Inferior parietal cortex (tissue), 1 donor: ENCODE measurements at regions not wholly inside any gene's neighbourhood (a gene's known extent, or its start where the extent isn't known, plus 50 kb on each side); places are given as distances from the start of the nearest gene placed in this dataset.
"Not testable (repeated sequence)": the region's sequence is repeated elsewhere in the genome, so short reads cannot be mapped to it uniquely, and the experiment has no call there.

Source experiments
- DNase-seq: peaks from one replicate; pipeline ENCODE4 v3.0.0-alpha.2; 2016; ENCODE audit errors: extremely low spot score

GRCh38 chr2:107437807-107438206 lies 388.9 kb upstream of the RGPD4 start:
- DNase-seq = no peak

- DNase-seq = no peak
Measured at GRCh38 chr2:107448160-107448559, 378.5 kb upstream of the RGPD4 start.

DNA sequence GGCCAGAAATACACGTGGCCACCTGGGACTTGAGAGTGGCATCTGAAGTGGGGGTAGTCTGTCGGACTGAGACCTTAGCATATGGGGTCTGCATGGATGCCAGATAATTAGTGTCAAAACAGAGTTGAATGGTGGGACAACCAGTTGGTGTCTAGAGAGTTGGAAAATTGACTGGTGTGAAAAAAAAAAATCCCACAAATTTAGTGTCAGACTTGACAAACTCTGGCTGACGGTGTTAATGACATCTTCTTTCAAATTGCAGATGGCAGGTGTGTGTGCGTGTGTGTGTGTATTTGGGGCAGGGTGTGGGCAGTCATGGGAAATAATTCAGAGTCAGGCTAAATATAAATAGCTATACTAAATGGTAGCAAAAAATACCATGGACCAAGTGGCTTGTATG lies 365.4 kb upstream of the RGPD4 start:
- DNase-seq = no peak

GRCh38 chr2:107462181-107462580 lies 364.5 kb upstream of the RGPD4 start:
- DNase-seq = no peak

DNA sequence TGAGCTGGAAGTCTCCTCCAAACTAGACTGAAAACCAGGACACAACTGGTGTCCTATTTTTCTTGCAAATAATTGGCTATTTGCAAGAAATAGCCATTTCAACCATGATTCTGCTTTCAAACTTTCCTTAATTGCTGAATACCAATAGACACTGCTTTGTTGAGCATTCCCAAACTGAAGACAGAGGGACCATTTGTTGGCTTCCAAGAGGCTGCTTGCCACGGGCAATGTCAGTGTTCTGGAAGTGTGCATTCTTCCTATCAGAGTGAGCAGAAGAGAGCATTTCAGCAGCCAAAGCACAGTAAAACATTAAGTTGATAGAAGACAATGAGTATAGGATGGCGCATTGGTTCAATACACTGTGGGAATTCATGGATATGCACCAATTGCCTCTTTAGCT lies 360.5 kb upstream of the RGPD4 start:
- DNase-seq = no peak

DNA sequence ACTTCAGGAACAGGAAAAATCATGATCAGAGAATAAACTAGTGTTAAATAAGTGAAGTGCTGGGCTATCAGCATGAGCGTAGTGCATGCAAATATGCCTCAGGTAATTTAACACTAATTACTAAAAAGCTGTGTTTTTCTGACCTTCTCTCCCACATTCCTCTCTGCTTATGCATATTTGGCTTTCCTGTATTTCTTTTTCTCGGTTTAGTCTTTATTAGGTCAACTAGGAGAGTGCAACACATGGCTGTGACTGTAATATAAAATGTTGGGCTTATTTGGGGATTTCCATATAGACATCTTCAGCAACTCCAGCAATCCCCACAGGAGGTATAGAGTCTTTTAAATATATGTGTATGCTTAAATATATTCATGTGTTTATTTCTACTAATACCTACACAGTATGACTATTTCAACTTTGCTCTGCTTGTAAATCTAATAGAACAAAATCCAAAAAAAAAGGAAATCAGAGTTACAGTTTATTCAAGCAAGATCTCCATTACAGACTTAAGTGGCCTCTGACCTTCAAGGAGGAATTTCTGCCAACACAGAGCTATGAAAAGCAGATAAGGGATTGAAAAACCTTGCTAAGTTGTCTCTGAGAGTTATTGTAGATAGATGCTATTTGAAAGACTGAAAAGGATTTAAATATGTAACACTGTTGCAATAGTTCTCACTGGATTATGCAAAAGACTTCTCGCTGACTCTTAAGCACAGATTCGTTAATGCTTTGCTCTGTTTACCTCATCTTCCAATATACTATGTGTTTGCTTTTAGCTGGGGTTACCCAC lies 359.5 kb upstream of the RGPD4 start:
- DNase-seq = no peak

DNA sequence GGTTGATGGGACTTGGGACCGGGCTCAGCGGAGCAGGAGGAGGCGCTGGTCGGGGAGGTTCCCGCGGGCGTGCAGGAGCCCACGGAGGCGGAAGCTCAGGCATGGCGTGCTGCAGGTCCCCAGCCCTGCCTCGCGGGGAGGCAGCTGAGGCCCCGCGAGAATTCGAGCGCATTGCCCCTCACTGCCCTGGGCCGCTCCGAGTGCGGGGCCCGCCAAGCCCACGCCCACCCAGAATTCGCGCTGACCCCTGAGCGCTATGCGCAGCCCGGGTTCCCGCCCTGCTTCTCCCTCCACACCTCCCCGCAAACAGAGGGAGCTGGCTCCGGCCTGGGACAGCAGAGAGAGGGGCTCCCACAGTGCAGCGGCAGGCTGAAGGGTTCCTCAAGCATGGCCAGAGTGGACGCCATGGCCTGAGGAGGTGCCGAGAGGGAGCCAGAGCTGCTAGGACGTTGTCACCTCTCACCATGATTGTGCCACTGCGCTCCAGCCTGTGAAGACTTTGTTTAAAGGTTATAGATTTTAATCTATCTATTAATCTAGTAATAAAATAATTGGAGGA lies 357.2 kb upstream of the RGPD4 start:
- no peak for DNase-seq

GRCh38 chr2:107473150-107473549 lies 353.5 kb upstream of the RGPD4 start:
- no peak for DNase-seq

- no peak for DNase-seq
Measured at GRCh38 chr2:107475859-107476258, 350.8 kb upstream of the RGPD4 start.

GRCh38 chr2:107502539-107502938 lies 324.2 kb upstream of the RGPD4 start:
- no peak for DNase-seq

DNA sequence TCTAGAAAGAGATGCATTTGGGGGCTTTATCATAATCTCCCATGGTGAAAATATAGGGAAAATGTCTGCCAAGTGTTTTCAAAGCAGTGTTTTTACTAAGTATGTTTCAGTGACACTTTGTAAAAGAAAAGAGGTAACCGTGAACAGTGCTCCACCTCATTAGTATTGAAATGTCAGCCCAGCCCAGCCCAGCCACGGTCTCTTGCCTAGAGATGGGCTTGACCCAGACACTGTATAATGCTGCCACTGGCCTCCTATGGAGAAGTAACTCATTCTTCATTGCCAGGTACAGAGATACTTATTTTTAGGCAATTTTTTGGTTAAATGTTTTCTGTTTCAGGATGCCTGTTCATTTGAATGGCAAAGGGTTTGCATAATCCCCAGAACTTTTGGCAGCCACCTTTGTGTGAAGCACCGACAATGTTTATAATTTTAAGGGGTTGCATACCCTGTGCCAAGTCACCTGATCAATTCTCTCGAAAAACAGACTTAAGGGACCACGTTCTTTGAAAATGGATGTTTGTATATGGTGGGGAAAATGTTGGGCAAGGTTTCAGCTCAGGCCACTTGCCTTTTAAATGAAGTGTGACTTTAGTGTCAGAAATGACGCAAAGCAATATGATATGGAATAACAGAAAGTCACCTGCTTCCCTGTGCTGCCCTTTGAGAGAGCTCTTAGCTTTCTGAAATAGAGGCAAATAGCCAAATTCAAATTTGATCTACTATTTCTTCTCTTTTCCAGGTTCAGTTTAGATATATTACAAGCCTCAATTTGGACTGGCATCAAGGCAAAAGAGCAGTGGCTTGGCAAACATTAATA lies 314.5 kb upstream of the RGPD4 start:
- no peak for DNase-seq

DNA sequence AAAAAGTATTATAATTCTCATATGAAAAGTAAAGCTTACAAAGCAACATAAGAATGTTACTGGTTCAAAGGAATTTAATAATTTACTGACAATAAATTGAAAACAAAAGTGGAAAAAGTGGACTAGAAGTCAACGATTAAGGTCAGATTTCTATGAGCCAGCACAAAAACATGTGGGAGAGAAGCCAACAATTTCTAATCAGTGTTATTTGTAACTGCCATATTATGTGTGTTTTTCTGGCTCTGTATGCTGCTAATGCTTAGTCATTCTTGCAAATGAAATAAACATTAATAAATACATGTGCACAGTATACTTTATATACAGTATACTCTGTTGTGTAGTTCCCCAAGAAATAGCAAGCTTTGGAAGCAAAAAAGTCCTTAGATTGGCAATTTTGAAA lies 301.3 kb upstream of the RGPD4 start:
- DNase-seq = no peak

DNA sequence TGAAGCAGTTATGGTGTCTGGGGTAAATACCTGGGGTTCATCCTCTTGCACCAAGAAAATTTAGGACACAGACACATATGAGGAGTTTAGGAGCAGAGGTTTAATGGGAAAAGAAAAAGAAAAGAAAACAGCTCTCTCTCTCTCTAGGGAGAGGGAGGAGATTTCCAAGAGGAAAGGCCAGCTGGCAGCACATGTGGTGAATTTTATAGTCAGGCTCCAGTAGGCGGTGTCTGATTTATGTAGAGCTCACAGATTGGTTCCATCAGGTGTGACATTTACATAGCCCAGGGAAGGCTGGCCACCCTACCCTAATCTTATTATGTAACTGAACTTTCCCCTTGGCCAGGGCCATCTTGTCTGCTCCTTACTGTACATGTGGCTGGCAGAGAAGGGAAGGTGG lies 297.5 kb upstream of the RGPD4 start:
- DNase-seq = no peak

- DNase-seq = no peak
Measured at GRCh38 chr2:107530046-107530445, 296.6 kb upstream of the RGPD4 start.

DNA sequence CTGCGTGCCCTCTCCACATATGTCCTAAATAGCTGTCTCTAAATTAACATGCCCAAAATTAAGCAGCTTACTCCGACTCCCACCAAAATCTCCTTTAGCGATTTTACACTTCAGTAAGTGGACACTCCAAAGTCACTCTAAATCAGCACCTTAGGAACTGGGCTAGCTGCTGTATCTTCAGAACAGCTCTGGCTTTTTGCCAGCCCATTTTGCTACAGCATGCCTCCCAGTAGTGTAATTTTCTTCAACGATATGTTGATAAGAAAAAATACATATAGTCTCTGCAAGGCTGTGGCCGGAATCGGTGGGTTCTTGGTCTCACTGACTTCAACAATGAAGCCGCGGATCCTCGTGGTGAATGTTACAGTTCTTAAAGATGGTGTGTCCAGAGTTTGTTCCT lies 291.8 kb upstream of the RGPD4 start:
- DNase-seq = no peak

DNA sequence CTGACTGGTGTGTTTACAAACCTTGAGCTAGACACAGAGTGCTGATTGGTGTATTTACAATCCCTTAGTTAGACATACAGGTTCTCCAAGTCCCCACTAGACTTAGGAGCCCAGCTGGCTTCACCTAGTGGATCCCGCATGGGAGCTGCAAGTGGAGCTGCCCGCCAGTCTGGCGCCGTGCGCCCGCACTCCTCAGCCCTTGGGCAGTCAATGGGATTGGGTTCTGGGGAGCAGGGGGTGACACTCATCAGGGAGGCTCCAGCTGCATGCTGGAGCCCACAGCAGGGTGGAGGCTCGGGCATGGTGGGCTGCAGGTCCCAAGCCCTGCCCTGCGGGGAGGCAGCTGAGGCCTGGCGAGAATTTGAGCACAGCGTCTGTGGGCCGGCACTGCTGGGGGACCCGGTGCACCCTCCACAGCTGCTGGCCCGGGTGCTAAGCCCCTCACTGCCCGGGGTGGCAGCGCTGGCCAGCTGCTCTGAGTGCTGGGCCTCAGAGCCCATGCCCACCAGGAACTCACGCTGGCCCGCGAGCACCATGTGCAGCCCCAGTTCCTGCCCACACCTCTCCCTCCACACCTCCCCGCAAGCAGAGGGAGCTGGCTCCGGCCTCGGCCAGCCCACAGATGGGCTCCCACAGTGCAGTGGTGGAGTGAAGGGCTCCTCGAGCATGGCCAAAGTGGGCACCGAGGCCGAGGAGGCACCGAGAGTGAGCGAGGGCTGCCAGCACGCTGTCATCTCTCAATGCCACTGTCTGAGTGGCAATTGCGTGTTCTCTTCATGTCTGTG lies 290.6 kb upstream of the RGPD4 start:
- not testable (repeated sequence) for DNase-seq

DNA sequence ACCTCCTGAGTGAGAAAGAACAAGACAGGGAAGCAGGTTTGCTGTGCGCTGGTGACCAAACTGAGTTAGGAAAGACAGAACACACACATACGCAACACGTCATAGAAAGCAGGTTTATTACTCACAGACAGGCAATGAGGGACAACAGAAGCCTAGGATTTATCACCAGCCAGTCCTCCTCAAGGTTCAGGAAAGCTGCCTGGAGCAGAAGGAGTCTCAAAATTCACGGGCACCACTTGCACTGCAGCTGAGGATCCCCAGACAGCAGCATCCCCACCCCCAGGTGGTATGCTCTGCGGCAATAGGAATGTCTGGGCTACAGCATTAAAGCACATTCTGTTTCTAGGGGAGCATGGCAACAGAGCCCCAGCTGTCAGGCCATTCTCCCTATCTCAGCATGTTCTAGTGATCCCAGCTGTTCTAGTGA lies 284.4 kb upstream of the RGPD4 start:
- DNase-seq = no peak

- DNase-seq = no peak
Measured at GRCh38 chr2:107543793-107544192, 282.9 kb upstream of the RGPD4 start.

DNA sequence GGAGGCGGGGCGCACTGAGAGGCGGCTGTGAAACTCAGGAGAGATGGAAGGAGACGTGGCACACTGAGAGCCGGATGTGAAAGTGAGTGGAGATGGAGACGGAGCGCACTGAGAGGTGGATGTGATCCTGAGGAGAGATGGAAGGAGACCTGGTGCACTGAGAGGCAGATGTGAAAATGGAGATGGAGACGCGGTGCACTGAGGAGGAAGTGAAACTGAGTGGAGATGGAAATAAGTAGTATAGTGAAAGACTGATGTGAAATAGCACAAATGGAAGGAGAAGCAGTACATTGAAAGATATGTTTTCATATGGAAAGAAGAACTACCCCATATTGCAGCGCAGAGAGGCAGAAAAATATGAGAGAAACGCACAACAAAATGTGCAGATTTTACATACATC lies 281.6 kb upstream of the RGPD4 start:
- no peak for DNase-seq

GRCh38 chr2:107545851-107546250 lies 280.8 kb upstream of the RGPD4 start:
- no peak for DNase-seq

- no peak for DNase-seq
Measured at GRCh38 chr2:107548216-107548615, 278.5 kb upstream of the RGPD4 start.

DNA sequence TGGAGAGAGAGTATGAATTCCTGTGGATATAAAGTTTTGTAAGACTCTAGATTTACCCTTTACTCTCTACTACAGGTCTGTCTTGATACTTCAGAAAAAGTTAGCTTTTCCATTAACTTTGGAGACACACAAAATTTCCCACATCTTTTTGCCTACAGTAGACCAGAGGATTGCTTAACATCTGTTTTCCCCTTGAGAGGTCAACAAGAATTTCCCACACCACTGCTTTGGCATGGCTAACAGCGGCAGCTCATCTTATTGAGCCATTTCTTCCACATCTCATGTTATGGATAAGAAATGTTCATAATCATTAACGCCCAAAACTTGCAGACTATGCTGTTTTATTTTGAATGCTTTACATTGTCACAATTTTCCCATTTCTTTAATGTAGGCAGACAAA lies 273.6 kb upstream of the RGPD4 start:
- no peak for DNase-seq
